Heart left ventricle (tissue), 16 donors: ENCODE measurements at regions not wholly inside any gene's neighbourhood (a gene's known extent, or its start where the extent isn't known, plus 50 kb on each side); places are given as distances from the start of the nearest gene placed in this dataset.

ENCODE experiments used
- ATAC-seq, 4 donors: fragments of 200-7000 bp; cut with Tn5 transposase; one replicate each; pipeline ENCODE4 v1.9.1; 2020 to 2022; ENCODE audit warnings: moderate library complexity in 4 of 4, mild to moderate bottlenecking in 3 of 4, moderate number of reproducible peaks in 1 of 4
- DNase-seq, 5 donors: peaks; one replicate each; pipeline ENCODE4 v3.0.0-alpha.2; 2020
- H3K27ac ChIP-seq, 12 donors: fragments of 200-600 bp; sonication (generic) in 4 of 12; one replicate each; pipeline versions ENCODE4 v1.5.0 to v1.8.0; 2016 to 2022; ENCODE audit warnings: mild to moderate bottlenecking in 2 of 12
- H3K27me3 ChIP-seq, 9 donors: fragments of 200-600 bp; sonication (generic) in 2 of 9; one replicate each; pipeline versions ENCODE4 v1.5.1 to v1.8.0; 2016 to 2022; ENCODE audit warnings: mild to moderate bottlenecking in 3 of 9
- H3K36me3 ChIP-seq, 9 donors: fragments of 200-600 bp; sonication (generic) in 2 of 9; one replicate each; pipeline versions ENCODE4 v1.5.0 to v1.8.0; 2018 to 2022; ENCODE audit warnings: mild to moderate bottlenecking in 2 of 9
- H3K4me1 ChIP-seq, 12 donors: fragments of 200-600 bp; sonication (generic) in 4 of 12; one replicate each; pipeline versions ENCODE4 v1.5.0 to v1.8.0; 2016 to 2022; ENCODE audit warnings: mild to moderate bottlenecking in 3 of 12
- H3K4me3 ChIP-seq, 12 donors: fragments of 200-600 bp; sonication (generic) in 4 of 12; one replicate each; pipeline versions ENCODE4 v1.5.0 to v1.8.0; 2017 to 2022; ENCODE audit warnings: mild to moderate bottlenecking in 9 of 12, moderate library complexity in 4 of 12
- H3K9me3 ChIP-seq, 12 donors: fragments of 200-600 bp; sonication (generic) in 4 of 12; one replicate each; pipeline versions ENCODE4 v1.5.0 to v1.8.0; 2016 to 2022; ENCODE audit warnings: mild to moderate bottlenecking in 1 of 12
- CTCF ChIP-seq, 12 donors: fragments of 200-600 bp; sonication (generic) in 4 of 12; IDR thresholded peaks; one replicate each; pipeline versions ENCODE4 v1.5.0 to v1.8.0; 2018 to 2022; ENCODE audit warnings: antibody characterized with exemption in 12 of 12, mild to moderate bottlenecking in 5 of 12
- POLR2A ChIP-seq, 2 donors: fragments of 450-650 bp; IDR thresholded peaks; one replicate each; pipeline ENCODE4 v1.6.1; 2017; ENCODE audit warnings: antibody characterized with exemption in 2 of 2, mild to moderate bottlenecking in 2 of 2, moderate library complexity in 2 of 2
- WGBS, 4 donors: extraction: QIAGEN DNeasy Blood & Tissue Kit in 2 of 4; methylation state at CpG; one replicate each; pipeline versions ENCODE4 v1.1.5 to v1.1.7; 2013 to 2018; 5-methylcytosine and 5-hydroxymethylcytosine counted together
- intact Hi-C, 10 donors: fragments of 100-400 bp; cut with DNase I; formaldehyde crosslinking; loops; one replicate each; pipeline versions ENCODE4 v1.11.1 to v1.14.2; 2022
- donor health status: ischemic (EF 13 %, LVEDD 7.1; RV severe dilation, severe dysfunction).
- donor health status: healthy with polysubstance abuse.
- donor health status: DM: no; HTN: yes; CAD: no.
- donor health status: DM: no; HTN: no; CAD: no.
- donor health status: ischemic (EF 25% LVEDD 6.9; RV normal size, moderate dysfunction).
- donor health status: ischemic (EF 25% LVEDD 5.7; RV mildly dilated, moderate dysfunction).
- donor health status: healthy.
- donor health status: DM: yes; HTN: yes; CAD: no.
- donor health status: ischemic (EF 35%, LVEDD 5.7; RV mildly dilated, moderate dysfunction).
- donor health status: nonischemic (EF 11% LVEDD 7.7; RV severe dilation, severe dysfunction).
- donor health status: DM: yes; HTN: yes; CAD: no.
- donor health status: PGD.
- donor health status: ischemic (EF 29% LVEDD 5.4; RV normal size, mild dysfunction).
- donor health status: nonischemic (EF 23%, LVEDD 6.1; RV moderate dilation, normal function).

GRCh38 chr13:31890946-31891345 lies 140.6 kb upstream of the FRY start:
- no peaks in the 10 kb centered on the region for H3K9me3 ChIP-seq
- H3K36me3 ChIP-seq, result no peaks in the 10 kb centered on the region
- peaks cover 7 to 93% (median 62%) of the 10 kb centered on the region in 12 donors for H3K4me1 ChIP-seq
- 25 to 49% (median 41%) methylated on average over 5 of the region's 5 CpGs for WGBS, 4 donors
- peak overlapping the region; percentile 53 to 92 (median 73) for H3K27ac ChIP-seq
- no peak for TF ChIP-seq POLR2A (IDR thresholded peaks at IDR 0.05)
- TF ChIP-seq CTCF (IDR thresholded peaks at IDR 0.05), result no peak
- no peak overlapping the region for H3K4me3 ChIP-seq
- intact Hi-C loops, result loop anchor here in 1 of 10 donors (5.0 kb wide), 1 partner anchor 44 kb away; no protein-coding TSS in a partner anchor
- no peaks in the 10 kb centered on the region for H3K27me3 ChIP-seq
- DNase-seq, result peak in 1 of 5 donors; percentile 46
- peak; percentile 69 to 85 (median 76) for ATAC-seq

GRCh38 chr13:31891472-31891871 lies 140.1 kb upstream of the FRY start:
- 3 to 27% (median 23%) methylated on average over 2 of the region's 2 CpGs for WGBS, 4 donors
- no peak for DNase-seq
- Histone ChIP-seq H3K27me3 (no peaks in the 10 kb centered on the region), H3K9me3 (no peaks in the 10 kb centered on the region), H3K4me3 (no peak overlapping the region), H3K27ac (peak overlapping the region; percentile 53 to 92 (median 73)), H3K4me1 (peaks cover 5 to 93% (median 62%) of the 10 kb centered on the region in 12 donors), H3K36me3 (no peaks in the 10 kb centered on the region)
- ATAC-seq, result peak; percentile 17 to 56 (median 24)
- intact Hi-C loops, result loop anchor here in 1 of 10 donors (5.0 kb wide), 1 partner anchor 44 kb away; no protein-coding TSS in a partner anchor
- TF ChIP-seq CTCF (IDR thresholded peaks at IDR 0.05) (no peak), POLR2A (IDR thresholded peaks at IDR 0.05) (no peak)

DNA sequence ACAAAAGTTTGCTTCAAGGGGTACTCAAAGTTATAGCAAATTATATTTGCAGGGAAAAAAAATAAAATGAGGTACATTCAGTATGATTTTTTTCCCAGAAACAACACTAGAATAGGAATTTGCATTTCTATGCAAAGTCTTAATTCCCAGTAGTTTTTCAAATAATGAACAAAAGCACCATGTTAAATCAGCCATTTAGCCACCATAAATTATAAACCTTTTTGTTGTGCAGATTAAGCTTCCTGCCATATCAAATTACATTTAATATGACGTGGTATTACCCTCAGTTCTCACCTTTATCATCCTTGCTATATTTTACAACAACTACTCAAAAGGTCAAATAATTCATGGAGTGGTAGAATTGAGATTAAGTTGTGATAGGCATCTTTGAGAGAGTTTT lies 136.6 kb upstream of the FRY start:
- Histone ChIP-seq H3K27ac (peak overlapping the region in 10 of 12 donors; percentile 29 to 83 (median 76)), H3K9me3 (no peaks in the 10 kb centered on the region), H3K27me3 (no peaks in the 10 kb centered on the region), H3K4me1 (peaks cover 9 to 93% (median 66%) of the 10 kb centered on the region in 12 donors), H3K4me3 (no peak overlapping the region), H3K36me3 (no peaks in the 10 kb centered on the region)
- DNase-seq (no peak), ATAC-seq (no peak)
- intact Hi-C loops, result loop anchor here in 1 of 10 donors (5.0 kb wide), 1 partner anchor 48 kb away; no protein-coding TSS in a partner anchor
- WGBS, 4 donors, result 33 to 52% (median 43%) methylated on average over 1 of the region's 1 CpG
- TF ChIP-seq CTCF (IDR thresholded peaks at IDR 0.05) (no peak), POLR2A (IDR thresholded peaks at IDR 0.05) (no peak)

GRCh38 chr13:31895691-31896090 lies 135.9 kb upstream of the FRY start:
- TF ChIP-seq POLR2A (IDR thresholded peaks at IDR 0.05) (no peak), CTCF (IDR thresholded peaks at IDR 0.05) (no peak)
- Histone ChIP-seq H3K27me3 (no peaks in the 10 kb centered on the region), H3K36me3 (no peaks in the 10 kb centered on the region), H3K9me3 (peaks cover 0 to under 1% (median 0%) of the 10 kb centered on the region in 12 donors), H3K4me3 (no peak overlapping the region), H3K27ac (peak overlapping the region; percentile 2 to 83 (median 72)), H3K4me1 (peaks cover 9 to 86% (median 62%) of the 10 kb centered on the region in 12 donors)
- intact Hi-C loops, result loop anchor here in 1 of 10 donors (2.0 kb wide), 1 partner anchor 49 kb away; no protein-coding TSS in a partner anchor
- no peak for DNase-seq
- 39 to 53% (median 43%) methylated on average over 3 of the region's 3 CpGs for WGBS, 4 donors
- ATAC-seq, result peak; percentile 43 to 57 (median 48)
